Muscle of arm (tissue), 1 donor: ENCODE measurements at regions not wholly inside any gene's neighbourhood (a gene's known extent, or its start where the extent isn't known, plus 50 kb on each side); places are given as distances from the start of the nearest gene placed in this dataset.

ENCODE experiments used
- DNase-seq: peaks from one replicate; pipeline ENCODE4 v3.0.0-alpha.2; 2013

DNA sequence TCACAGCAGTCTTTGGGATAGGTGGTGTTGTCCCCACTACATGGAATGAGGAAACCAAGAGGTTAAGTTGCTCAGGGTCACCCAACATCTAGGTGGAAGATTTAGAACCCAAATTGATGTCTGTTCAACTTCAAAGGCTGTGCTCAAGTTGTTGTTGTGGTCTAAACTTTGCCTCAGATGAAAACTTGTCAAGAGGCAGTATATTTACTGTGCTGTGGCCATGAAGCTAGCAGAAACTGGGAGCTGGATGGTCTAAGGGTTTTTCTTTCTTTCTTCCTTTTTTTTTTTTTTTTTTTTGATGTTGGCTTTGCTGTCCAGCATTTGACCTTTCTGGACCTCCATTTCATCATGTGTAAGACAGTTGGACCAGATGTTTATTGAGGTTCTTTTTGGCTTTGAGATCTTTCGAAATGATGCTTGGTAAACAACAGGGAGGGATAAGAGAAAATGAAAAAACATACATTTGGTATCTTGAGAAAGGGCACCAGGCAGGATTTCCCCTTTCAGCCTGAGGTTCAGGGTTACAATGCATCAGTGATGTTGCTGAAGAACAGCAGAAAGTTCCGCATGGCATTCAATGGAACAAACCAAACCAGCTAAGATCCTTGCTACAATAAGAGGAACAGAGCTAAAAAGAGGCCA lies 166.2 kb upstream of the RPS6KA3 start:
- DNase-seq: no peak

DNA sequence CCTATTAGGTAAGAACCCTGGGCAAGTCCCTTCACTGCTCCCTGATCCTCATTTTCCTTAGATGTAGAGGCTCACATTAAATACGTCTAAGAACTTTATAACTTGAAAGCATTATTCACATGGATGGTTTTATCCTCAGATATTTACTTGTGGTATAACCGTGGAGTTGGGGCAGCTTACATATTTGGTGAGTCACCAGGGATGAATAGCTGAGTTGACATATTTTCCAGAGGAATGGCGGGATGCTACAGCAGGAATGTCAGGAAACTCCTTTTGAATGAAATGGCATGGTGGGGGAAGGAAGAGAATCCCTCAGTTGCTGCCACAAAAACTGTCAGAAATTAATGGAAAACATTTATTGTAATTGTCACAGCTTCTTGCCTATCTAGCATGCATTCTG lies 165.3 kb upstream of the RPS6KA3 start:
- no peak for DNase-seq

DNA sequence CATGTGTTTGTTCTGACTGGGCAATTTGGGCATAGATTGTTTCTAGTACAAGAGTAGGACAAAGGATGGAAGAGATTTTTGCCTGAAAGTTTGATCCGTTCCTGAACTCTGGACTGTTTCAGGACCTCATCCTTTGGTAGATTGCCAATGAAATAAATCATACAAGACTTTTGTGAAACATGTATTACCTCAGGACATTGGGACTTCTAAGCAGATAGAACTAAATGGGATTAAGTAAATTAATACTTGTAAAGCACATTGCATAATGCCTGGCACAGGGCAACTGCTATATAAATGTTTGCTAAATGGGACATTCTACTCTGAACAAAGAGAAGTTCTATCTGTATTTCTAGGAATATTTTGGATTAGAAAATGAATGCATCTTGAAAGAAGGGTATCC lies 164.8 kb upstream of the RPS6KA3 start:
- DNase-seq: no peak

DNA sequence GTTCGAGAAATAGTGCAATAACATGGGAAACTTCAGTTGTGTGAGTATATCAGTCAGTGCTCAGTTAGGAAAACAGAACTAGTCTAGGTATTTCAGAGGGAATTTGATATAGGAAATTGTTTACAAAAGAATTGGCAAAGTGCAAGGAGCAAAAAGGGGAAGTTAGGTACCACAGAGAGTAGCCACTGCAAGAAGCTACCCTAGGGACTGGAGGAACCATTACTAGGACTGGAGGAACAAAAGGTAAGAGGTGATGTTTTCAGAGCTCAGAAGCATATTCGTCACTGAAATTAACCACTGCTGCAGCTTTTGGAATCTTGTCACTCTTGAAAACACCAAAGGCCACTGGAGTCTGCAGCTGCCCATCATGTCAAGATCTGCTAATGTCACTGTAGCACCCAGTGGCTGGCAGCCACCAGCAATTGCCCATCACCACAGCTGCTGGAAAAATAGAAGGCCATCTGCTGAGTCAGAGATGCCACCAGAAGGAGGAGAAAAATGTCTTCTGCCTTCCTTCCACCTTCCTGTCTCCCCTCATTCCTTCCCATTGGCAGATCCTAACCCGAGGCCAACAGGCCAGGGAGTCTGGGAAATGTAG lies 160.6 kb upstream of the RPS6KA3 start:
- DNase-seq: no peak

DNA sequence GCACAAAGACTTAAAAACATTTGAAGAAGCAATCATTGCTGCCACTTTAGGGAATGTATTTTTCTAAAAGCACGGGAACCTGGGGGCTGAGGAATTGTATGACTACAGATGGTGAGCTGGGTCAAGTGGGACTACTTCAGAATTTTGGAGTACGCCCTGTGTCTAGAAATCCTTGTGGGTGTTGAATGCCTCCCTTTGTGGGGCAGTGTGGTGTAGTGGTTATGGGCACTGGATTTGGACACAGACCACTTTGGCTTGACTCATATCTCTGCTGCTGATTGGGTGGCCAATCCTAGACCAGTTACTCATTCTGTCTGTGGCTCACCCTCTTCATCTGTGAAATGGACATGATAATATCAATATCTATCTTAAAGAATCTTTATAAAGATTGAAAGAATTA lies 155.0 kb upstream of the RPS6KA3 start:
- no peak for DNase-seq

DNA sequence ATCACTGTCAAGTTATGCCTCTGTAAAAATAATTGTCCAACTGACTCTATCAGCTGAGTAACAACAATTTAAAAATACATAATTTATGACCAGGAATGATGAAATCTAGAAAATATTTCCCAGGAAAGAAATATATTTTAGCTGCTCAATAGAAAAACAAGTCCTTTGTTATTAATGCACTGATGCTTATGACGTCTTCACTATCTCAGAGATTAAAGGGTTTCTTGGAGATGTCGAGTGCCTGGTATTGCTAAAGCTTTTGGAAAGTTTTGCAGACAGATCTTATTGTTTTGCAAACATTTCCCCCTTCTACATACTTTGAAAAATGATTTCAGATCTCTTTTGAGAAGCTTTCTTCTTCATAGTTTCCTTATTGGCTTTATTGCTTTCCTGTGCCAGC lies 154.6 kb upstream of the RPS6KA3 start:
- DNase-seq: no peak

DNA sequence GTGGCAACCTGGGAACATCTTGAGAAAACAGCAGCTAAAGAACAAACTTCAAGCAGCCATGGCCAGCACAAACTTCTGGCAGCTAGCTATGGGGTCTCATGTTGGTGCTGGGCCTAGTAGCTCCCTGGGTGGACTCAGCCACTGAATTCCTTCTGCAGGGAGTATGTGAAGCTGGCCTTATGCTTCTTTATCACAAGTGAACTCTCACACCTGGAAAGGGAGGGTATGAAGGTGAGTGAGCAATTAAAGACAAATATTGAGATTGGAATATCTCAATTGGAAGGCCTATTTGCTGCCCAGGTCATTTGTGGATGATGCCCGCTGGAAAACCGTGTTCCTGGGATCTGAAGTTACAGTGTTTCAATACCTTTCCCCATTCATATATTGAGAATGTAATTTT lies 153.3 kb upstream of the RPS6KA3 start:
- DNase-seq: no peak

DNA sequence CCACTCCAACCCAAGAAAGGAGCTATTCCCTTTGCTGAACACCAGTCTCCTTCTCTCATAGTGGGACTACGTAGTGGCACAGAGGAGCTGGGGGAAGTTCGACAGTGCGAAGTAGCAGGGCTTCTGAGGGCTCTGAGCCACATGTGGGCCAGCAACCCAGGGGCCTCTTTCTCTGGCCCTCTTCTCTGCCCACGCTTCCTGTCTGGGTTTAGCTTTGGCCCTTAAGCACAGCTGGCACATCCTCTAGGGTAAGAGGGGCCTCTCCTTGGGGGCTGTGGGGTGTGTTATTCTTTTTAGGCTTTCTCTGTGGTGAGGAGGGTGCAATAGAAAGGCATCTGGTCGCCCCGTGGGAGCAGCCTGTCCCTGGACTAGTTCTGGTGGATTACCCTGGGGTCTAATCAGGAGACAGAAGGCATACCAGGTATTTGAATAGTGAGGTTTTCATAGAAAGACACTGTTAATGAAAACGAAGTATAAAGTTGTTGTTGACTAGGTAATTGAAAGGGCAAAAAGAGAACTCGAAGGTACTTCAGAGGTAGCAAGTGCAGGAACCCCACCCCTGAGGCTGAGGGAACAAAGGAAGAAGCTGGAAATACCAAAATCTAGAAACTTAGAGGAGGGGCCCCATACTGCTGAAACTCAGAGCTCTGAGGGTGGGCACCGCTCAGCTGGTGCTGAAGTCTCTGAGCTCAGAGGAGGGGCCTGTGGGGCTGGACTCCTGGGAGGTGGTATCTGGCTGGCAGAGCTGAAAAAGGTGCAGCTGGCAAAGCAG lies 151.9 kb upstream of the RPS6KA3 start:
- DNase-seq: no peak

DNA sequence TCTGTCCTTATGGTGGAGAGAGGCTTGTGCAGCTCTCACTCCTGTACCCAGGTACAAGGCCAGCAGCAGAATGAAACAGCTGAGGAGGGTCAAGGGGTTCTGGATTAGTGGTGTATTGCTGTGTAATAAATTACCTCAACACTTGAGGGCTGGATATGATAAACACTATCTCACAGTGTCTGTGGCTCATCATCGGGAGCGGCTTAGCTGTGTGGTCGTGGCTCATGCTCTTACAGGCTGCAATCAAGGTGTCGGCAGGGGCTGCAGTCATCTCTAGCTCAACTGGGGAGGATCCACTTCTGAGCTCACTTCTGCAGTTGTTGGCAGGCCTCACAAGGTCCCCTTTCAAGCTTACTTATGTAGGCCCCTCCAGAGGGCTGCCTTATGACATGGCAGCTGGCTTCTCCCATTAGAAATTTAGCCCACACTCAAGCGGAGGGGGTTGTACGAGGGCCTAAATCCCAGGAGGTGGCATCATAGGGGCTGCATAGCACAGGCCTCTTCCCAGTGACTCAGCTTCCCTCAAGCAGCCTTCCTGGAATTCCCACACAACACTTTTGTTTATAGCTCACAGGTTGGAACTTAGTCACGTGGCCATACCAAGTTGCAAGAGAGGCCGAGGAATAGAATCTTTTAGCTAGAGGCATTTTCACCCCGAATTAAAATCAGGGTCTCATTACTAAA lies 148.2 kb upstream of the RPS6KA3 start:
- DNase-seq: no peak

DNA sequence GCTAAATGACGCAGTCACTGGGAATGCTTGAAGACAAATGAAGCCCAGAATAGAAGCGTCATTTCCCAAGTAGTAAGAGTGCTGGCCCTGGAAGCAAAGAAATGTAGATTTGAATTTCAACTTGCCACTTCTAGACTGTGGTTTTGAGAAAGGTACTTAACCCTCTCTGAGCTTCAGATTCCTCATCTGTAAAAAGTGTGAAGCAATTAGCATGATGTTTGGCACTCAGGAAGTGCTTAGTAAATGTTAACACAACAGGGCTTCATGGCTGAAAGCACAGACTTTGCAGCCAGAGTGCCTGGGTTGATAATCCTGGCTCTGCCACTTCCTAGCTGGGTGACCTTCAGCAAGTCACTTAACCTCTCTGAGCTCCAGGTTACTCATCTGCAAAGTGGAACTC lies 147.4 kb upstream of the RPS6KA3 start:
- DNase-seq: no peak

DNA sequence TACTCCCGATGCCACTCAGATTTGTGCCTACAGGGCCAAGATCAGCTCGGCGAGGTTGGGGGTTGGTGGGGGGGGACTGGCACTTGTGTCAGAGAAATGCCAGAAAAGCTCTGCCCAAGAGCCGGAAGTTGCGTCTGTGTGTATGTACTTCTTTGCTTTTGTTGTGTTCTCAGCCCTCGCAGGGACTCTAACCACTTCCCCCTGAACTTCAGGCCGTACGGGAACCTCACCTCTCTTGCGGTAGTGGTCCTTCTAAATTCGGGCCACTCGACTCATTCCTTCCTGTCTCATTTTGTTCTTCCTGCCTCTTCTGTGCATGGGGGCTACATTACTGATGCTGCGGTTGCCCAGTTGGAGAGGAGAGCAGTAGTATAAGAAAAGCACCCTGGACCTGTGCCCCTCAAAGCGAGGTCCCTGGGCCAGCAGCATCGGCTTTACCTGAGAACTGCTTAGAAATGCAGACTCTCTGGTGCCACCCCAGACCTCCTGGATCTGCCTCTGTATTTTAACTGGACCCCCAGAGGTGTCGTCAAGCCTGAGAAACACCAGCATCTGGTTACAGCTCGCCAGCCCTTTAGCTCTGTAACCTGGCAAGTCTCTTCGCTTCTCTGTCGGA lies 146.3 kb upstream of the RPS6KA3 start:
- no peak for DNase-seq

DNA sequence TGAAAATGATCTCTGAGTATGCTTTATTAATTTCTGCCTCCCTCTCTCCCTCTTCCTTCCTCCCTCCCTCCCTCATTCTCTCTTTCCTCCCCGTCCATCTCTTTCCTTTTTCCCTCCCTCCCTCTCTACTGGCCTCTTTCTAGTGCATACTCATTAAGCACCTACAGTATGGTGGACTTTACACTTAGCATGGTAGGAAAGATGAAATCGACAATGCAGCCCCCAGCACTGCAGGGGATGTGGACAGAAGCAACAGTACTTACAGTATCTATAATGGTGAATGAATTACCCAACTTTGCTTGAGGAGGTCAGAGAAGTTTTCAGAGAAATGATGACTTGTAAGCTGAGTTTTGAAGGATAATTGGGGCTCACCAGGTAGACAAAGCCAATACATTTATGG lies 143.8 kb upstream of the RPS6KA3 start:
- DNase-seq: no peak

DNA sequence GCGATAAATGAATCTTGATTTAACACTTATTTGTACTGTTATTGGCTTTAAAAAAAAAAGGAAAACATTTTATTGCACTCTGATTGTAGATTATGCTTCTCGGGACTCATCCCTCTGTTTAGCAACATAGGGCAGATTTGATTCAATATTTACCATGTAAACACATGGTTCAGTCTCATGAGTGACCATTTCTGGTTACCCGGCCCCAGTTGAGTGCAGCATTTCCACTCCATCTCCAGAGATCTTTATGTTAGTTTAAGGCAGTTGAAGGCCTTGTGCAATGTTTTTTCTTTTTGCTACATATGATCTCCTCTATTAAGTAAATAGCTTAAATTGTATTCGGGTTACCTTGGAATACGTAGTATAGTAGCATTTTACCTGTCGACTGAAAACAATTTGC lies 143.3 kb upstream of the RPS6KA3 start:
- no peak for DNase-seq

DNA sequence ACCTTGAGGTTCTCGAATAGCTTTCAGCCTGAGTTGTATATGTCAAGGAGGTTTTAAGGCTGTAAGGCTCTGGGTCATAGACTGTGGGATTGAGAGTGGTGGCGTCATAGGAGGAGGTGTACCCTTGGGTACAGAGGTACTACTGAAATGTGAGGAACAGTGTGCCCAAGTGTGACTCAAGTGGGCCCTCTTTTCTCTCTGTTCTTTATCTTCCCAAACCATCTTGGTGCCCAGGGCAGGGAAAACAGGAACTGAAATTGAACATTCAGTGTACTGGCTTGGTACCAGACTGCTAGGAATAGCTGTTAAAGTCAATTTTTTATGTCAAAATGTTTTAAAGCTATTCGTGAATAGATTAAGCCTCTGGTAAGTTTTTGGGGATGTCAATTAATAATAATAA lies 136.2 kb upstream of the RPS6KA3 start:
- DNase-seq: no peak

DNA sequence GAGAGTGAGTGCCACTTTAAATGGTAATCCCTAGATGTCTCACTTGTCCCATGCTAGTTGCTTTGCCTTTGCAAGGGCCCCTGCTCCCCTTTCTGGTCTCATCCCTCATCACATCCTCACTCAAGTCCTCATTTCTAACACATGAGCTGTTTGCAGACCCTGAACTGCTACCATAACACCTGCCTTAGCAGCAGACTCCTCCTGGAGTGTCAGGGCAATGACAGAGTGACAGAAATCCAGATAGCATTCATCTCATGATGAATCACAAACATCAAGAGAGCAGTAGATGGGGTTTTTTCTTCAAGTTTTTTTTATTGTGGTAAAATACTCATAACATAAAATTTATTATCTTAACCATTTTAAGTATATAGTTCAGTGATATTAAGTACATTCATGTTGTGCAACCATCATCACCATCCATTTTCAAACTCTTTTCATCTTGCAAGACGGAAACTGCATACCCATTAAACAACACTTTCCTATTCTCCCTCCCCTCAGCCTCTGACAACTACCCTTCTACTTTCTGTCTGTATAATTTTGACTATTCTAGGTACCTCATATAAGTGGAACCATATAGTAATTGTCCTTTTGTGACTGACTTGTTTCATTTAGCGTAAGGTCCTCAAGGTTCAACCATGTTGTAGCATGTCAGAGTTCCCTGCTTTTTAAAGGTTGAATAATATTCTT lies 133.2 kb upstream of the RPS6KA3 start:
- no peak for DNase-seq

DNA sequence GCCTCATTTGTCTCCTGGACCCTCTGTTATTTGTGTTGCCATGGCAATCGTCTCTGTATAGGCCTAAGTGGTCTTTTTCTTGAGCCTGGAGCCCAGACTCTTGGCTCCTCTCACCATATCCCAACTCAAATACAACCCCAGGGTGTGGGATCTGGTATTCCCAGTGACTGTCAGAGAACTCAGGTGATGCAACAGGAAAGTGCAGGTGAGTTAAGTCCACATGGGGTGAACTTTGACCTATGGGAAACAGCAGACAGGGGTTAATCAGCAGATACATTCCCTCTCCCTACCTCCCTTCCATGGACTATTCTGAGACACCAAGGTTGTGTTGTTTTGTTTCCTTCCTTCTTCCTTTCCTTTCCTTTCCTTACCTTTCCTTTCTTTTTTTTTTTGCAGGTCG lies 130.9 kb upstream of the RPS6KA3 start:
- no peak for DNase-seq

DNA sequence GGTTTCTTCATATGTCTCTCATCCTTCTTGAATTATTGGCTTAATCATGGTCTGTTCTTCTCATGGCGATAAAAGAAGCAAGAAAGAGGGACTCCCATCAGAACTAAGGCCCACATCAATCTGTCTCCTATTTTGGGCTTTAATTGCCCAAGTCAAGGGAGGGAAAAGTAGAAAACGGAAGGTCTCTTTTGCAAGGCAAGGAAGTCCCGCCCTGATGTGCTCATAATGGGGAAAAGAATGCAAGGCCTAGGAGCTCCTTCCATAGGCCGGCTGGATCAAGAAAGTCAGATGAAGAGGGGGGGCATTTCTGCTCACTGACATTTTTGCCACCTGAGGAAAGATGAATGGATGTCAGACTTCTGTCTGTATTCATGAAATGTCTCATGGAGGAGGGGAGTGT lies 127.7 kb upstream of the RPS6KA3 start:
- no peak for DNase-seq

DNA sequence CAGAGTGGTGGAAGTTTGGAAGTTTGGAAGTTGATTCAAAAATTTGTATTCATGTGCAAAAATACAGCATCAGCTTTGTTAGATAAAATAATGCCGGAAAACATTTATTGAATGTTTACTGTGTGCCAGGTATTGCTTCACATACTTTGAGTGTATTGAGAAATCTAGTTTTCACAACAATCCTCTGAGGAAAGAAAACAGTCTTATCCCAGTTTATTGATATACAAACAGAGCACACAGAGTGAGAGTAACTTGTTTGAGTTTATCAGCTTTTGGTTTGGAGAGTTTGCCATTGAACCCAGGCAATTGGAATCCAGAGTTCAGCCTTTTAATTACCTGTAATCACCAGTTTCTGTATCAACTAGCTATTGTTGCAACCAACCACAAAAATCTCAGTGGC lies 127.2 kb upstream of the RPS6KA3 start:
- no peak for DNase-seq

DNA sequence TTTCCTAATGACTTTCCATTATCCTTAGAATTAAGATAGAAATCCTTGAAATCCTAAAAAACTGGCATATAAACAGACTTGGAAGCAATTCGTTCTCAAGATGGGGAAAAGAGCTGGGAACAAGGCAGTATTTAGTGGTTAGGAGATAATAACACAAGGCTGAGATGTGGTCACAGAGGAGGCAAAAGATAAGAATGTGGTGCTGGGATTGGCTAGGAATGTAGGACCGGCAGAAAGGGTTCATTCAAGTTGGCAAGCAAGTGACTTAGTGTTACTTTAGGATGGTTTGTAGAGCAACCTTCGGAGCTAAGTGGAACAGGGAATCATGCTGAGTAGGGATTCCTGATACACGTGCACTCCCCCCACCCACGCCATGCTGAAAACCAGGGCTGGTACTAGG lies 121.9 kb upstream of the RPS6KA3 start:
- DNase-seq: no peak

DNA sequence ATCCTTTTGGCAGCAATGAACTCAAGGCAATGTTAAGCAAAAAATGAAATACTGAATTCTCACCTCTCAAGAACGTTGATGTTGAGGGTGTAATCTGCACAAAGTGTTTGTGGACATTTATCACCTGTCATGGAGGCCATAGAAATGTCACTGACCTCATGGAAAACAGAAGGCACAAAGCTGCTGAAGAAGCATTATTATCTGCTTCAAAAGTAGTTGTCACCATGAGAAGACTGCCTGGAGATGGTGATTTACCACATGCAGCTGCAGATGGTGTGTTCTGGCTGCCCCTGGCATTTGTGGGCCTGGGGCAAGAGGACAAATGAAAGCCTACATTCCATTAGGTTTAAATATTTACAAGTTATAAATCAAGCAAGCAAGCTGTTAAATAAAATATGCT lies 116.8 kb upstream of the RPS6KA3 start:
- no peak for DNase-seq

DNA sequence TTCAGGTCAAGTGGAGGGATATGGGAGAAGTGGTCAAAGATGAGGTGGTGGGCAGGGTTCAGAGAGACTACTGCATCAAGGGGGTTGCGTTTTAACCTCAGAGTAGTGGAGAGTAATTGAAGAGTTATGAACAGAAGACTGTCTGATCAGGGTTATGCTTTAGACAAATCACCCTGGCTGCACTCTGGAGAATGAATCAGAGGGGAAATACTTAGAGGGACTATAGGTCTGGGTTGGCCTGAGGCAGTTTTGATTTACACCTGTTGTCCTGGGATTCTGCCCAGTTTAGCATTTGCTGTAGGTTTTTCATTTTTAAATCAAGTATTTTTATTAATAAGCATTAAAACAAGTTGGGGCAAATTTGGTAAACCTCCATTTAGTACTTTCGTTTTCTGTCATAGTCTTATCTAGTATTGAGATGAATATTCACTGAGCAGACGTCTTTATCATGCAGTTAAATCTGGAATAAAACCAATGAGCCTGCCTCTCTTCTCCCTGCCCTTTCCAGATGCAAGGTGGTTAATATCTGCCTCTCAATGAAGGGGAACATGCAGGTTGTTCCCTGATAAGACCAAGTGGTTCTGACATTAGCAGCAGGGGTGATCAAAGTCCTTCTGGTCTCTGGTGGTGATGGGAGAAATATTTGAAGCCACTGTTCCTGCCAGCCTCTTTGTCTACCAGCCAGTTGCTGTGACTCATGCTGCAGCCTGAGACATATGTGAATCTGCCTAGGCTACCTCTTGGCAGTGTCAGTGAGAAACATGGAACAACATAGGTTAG lies 116.0 kb upstream of the RPS6KA3 start:
- no peak for DNase-seq
